ENCODE measurements at regions not wholly inside any gene's neighbourhood (a gene's known extent, or its start where the extent isn't known, plus 50 kb on each side); places are given as distances from the start of the nearest gene placed in this dataset.

GRCh38 chr20:12949429-12949980, 59.3 kb upstream of the SPTLC3 start:
- Histone ChIP-seq H3K9ac (replicated peaks in 1 of 4; ENCODE audit: extremely low read depth in 1 of 4, low read depth in 3 of 4, low read length in 3 of 4) (no peak overlapping the region), H3K4me2 (ENCODE audit: insufficient read depth in 1 of 2, low read depth in 2 of 2, low read length in 2 of 2) (no peak overlapping the region), H2AK5ac (ENCODE audit: low read depth, low read length) (no peak overlapping the region), H3K27me3 (replicated peaks in 1 of 4; ENCODE audit: control insufficient read depth in 3 of 4, extremely low read depth in 1 of 4, insufficient read depth in 3 of 4, low read length in 3 of 4) (no peaks in the 10 kb centered on the region), H3K36me3 (ENCODE audit: control insufficient read depth in 2 of 4, insufficient read depth in 4 of 4, low read length in 3 of 4) (no peaks in the 10 kb centered on the region), H2BK20ac (ENCODE audit: low read length) (no peak overlapping the region), H3K79me1 (ENCODE audit: low read depth, low read length) (no peaks in the 10 kb centered on the region), H2BK5ac (ENCODE audit: low read depth, low read length) (no peak overlapping the region), H3K4me1 (replicated peaks in 1 of 4; ENCODE audit: control insufficient read depth in 3 of 4, insufficient read depth in 4 of 4, low read length in 3 of 4) (no peaks in the 10 kb centered on the region), H4K91ac (replicated peaks; ENCODE audit: insufficient read length, low read length) (no peak overlapping the region), H2BK120ac (replicated peaks; ENCODE audit: low read depth, low read length) (no peak overlapping the region), H3K4ac (replicated peaks; ENCODE audit: insufficient read length, low read depth, low read length) (no peak overlapping the region), H3K23ac (ENCODE audit: insufficient read length) (no peak overlapping the region), H2BK12ac (ENCODE audit: low read depth, low read length) (no peak overlapping the region), H4K8ac (ENCODE audit: extremely low read depth, insufficient read depth, low read length) (no peak overlapping the region), H4K20me1 (replicated peaks in 1 of 2; ENCODE audit: control insufficient read depth in 1 of 2, insufficient read depth in 2 of 2, low read length in 2 of 2) (no peaks in the 10 kb centered on the region), H3K18ac (ENCODE audit: extremely low read depth, low read length) (no peak overlapping the region), H4K5ac (ENCODE audit: insufficient read length, low read depth, low read length) (no peak overlapping the region), H2AFZ (ENCODE audit: low read length) (no peak overlapping the region), H3K56ac (replicated peaks; ENCODE audit: insufficient read length, low read depth, low read length) (no peak overlapping the region), H3K23me2 (ENCODE audit: low read depth, low read length) (no peaks in the 10 kb centered on the region), H2BK15ac (ENCODE audit: low read length) (no peak overlapping the region), H3K27ac (ENCODE audit: low read depth, low read length) (no peak overlapping the region), H3K9me3 (ENCODE audit: insufficient read depth in 2 of 2, low read depth in 1 of 2, low read length in 1 of 2) (no peaks in the 10 kb centered on the region), H3K79me2 (ENCODE audit: control insufficient read depth in 1 of 2, insufficient read depth in 2 of 2, low read length in 2 of 2) (no peaks in the 10 kb centered on the region), H3K14ac (ENCODE audit: insufficient read length) (no peak overlapping the region), H3K4me3 (ENCODE audit: extremely low read depth in 1 of 4, insufficient read depth in 2 of 4, low read depth in 3 of 4, low read length in 4 of 4) (no peak overlapping the region)
- POLR2A ChIA-PET (ENCODE audit: partially characterized antibody), result no interaction called here
- FAIRE-seq (no peak), DNase-seq (ENCODE audit: low read depth in 1 of 2, low spot score in 2 of 2) (no peak)
- TF ChIP-seq MAFK (IDR thresholded peaks at IDR 0.05; ENCODE audit: low read depth, low read length) (no peak), YY1 (IDR thresholded peaks at IDR 0.05; ENCODE audit: low read depth, low read length) (no peak), SIX5 (IDR thresholded peaks at IDR 0.05; ENCODE audit: low read depth, low read length) (no peak), RFX5 (IDR thresholded peaks at IDR 0.05; ENCODE audit: borderline replicate concordance, low read depth, low read length) (no peak), E2F6 (IDR thresholded peaks at IDR 0.05) (no peak)
- CTCF ChIA-PET (ENCODE audit: partially characterized antibody), result interaction anchor here (0.8 to 1.6 kb wide), 2 partner anchors 16 to 24 kb away, joined by 3 to 6 read pairs; no protein-coding TSS in a partner anchor
- 80% methylated on average over 4 of the region's 4 CpGs; no CpG with 5 or more reads in 1 of the 2 experiments for WGBS, 2 experiments (ENCODE audit: extremely low coverage in 1 of 2, insufficient coverage in 1 of 2, insufficient read length in 1 of 2, insufficient replicate concordance in 2 of 2, low coverage in 1 of 2, low lambda C conversion rate in 2 of 2, missing lambda C conversion rate in 1 of 2)

All from H1 (cell line).